ENCODE measurements at regions not wholly inside any gene's neighbourhood (a gene's known extent, or its start where the extent isn't known, plus 50 kb on each side); places are given as distances from the start of the nearest gene placed in this dataset.

DNA sequence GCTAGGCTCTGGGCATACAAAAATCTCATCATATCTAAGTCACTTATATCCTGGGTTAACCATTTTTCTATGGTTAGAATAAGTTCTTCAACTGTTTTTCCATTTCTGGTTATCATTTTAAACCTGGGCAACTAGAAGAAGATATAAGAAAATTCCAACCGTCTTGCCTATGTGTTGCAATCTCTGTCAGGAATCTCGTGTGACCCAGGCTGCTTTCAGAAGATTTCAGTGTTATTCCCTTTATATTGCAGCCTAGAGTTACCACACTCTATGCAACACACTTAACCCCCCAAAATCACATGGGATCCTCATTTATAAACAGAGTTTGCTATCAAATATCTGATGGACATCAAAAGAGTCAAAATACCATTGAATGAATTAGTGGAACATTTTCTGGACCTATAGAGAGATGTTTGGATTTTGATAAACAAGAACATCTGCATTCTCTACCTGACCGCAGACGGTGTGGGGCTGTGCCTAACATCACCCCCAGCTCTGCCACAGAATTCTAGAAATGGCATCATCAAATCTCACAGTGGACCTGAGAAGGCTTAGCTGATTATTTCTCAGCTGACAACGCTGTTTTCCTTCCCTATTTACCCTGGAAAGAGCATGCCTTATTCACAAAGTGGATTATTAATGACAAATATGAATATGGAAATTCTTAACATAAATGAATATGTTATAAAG is 515.7 kb downstream of the NTRK3 start:
- TF ChIP-seq, protein P1, sequence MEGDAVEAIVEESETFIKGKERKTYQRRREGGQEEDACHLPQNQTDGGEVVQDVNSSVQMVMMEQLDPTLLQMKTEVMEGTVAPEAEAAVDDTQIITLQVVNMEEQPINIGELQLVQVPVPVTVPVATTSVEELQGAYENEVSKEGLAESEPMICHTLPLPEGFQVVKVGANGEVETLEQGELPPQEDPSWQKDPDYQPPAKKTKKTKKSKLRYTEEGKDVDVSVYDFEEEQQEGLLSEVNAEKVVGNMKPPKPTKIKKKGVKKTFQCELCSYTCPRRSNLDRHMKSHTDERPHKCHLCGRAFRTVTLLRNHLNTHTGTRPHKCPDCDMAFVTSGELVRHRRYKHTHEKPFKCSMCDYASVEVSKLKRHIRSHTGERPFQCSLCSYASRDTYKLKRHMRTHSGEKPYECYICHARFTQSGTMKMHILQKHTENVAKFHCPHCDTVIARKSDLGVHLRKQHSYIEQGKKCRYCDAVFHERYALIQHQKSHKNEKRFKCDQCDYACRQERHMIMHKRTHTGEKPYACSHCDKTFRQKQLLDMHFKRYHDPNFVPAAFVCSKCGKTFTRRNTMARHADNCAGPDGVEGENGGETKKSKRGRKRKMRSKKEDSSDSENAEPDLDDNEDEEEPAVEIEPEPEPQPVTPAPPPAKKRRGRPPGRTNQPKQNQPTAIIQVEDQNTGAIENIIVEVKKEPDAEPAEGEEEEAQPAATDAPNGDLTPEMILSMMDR (IDR thresholded peaks at IDR 0.05): no peak
- TF ChIP-seq POLR2A (IDR thresholded peaks at IDR 0.05): no peak
- TF ChIP-seq POLR2AphosphoS5 (IDR thresholded peaks at IDR 0.05): no peak

All from prostate gland (tissue), 2 donors.